ENCODE measurements at regions not wholly inside any gene's neighbourhood (a gene's known extent, or its start where the extent isn't known, plus 50 kb on each side); places are given as distances from the start of the nearest gene placed in this dataset.

- TF ChIP-seq GABPA (IDR thresholded peaks at IDR 0.05; ENCODE audit: borderline replicate concordance, insufficient read depth, low read length) = no peak
- TF ChIP-seq, protein P1, sequence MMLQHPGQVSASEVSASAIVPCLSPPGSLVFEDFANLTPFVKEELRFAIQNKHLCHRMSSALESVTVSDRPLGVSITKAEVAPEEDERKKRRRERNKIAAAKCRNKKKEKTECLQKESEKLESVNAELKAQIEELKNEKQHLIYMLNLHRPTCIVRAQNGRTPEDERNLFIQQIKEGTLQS (IDR thresholded peaks at IDR 0.05; ENCODE audit: insufficient read depth, low read depth, low read length) = no peak
- TF ChIP-seq KDM1A (IDR thresholded peaks at IDR 0.05; ENCODE audit: borderline replicate concordance, low read length) = no peak
- no peak for TF ChIP-seq TBP (IDR thresholded peaks at IDR 0.05; ENCODE audit: low read depth, low read length)
- TF ChIP-seq SIX5 (IDR thresholded peaks at IDR 0.05; ENCODE audit: low read depth, low read length) = no peak
- TF ChIP-seq POLR2A (IDR thresholded peaks at IDR 0.05; ENCODE audit: control extremely low read depth in 1 of 2, low read depth in 2 of 2, low read length in 2 of 2) = no peak
- TF ChIP-seq SP2 (IDR thresholded peaks at IDR 0.05; ENCODE audit: low read length) = no peak
- TF ChIP-seq CREB1 (IDR thresholded peaks at IDR 0.05) = no peak
- TF ChIP-seq PHF8 (conservative IDR thresholded peaks at IDR 0.05; ENCODE audit: low read depth, low read length) = no peak
- TF ChIP-seq SIRT6 (IDR thresholded peaks at IDR 0.05; ENCODE audit: low read length) = no peak
- no peak for TF ChIP-seq CBX5 (IDR thresholded peaks at IDR 0.05; ENCODE audit: low read depth, low read length)
- no peak for TF ChIP-seq SRF (IDR thresholded peaks at IDR 0.05; ENCODE audit: low read depth, low read length)
- TF ChIP-seq CTBP2 (IDR thresholded peaks at IDR 0.05; ENCODE audit: borderline replicate concordance, insufficient read depth, insufficient read length, low read length) = no peak
- no peak for TF ChIP-seq JUND (IDR thresholded peaks at IDR 0.05; ENCODE audit: low read length)
- TF ChIP-seq TAF1 (IDR thresholded peaks at IDR 0.05; ENCODE audit: low read depth, low read length) = no peak
Measured at GRCh38 chr3:30498587-30498967, 107.8 kb upstream of the TGFBR2 start (continued).
